ENCODE measurements at regions not wholly inside any gene's neighbourhood (a gene's known extent, or its start where the extent isn't known, plus 50 kb on each side); places are given as distances from the start of the nearest gene placed in this dataset.

- TF ChIP-seq CTCF (IDR thresholded peaks at IDR 0.05) (no peak), POLR2A (IDR thresholded peaks at IDR 0.05) (no peak)
Measured at GRCh38 chr6:21375151-21376116, 218.1 kb upstream of the SOX4 start.
